ENCODE measurements at regions not wholly inside any gene's neighbourhood (a gene's known extent, or its start where the extent isn't known, plus 50 kb on each side); places are given as distances from the start of the nearest gene placed in this dataset.

DNA sequence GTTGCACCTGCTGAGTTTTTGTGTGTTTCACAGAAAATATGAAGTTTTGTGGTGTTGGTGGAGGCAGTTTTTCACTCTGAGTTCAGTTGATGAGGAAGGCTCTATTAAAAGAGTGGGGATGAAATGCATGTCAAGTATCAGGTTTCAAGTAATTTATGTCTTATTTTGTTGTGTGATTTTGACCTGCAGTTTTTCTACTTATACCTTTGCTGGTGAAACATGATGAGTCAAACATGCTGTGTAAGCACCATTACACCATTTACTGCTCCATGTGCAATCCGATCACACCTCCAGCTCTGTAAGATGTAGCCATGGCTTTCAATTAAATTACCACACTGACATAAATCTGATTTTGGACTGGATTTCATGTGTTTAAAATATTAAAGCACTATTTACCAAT is 174.5 kb upstream of the ZEB2 start (continued):
- no peak for TF ChIP-seq CREB1 (CRISPR knock-in tag; IDR thresholded peaks at IDR 0.05; ENCODE audit: low read depth)
- TF ChIP-seq NANOG (IDR thresholded peaks at IDR 0.05; ENCODE audit: borderline replicate concordance): no peak
- no peak for TF ChIP-seq ZNF331 (CRISPR knock-in tag; IDR thresholded peaks at IDR 0.05; ENCODE audit: low read depth)

DNA sequence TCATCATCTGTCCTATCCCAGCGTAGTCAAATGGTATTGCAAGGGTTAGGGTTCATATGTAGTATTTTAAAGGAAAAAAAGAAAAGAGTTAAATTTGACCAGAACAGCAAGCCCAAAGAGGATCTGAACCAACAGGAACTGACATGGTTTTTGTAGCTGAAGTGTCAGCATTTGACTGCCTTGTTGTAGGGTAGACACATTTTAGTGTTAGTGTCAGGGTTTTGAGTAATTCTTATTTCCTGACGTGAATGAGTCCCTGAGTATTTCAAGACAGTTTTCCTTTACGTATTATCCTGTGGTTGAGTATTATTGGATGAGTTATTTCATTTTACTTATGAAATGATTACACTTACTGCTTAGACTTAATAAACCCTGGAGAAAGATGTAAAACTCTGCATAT is 173.3 kb upstream of the ZEB2 start:
- no peak overlapping the region for H2AFZ ChIP-seq
- no peaks in the 10 kb centered on the region for H3K9me3 Mint-ChIP-seq
- no peak for ATAC-seq

More for the DNA sequence above, 173.3 kb upstream of the ZEB2 start:
- Histone ChIP-seq H3K27ac (ENCODE audit: low read depth) (no peak overlapping the region), H3K4me1 (ENCODE audit: insufficient read depth) (no peaks in the 10 kb centered on the region), H3K79me2 (replicated peaks; ENCODE audit: insufficient read depth) (no peaks in the 10 kb centered on the region), H4K20me1 (replicated peaks; ENCODE audit: insufficient read depth) (no peaks in the 10 kb centered on the region), H3K36me3 (ENCODE audit: insufficient read depth) (no peaks in the 10 kb centered on the region), H3K9me2 (ENCODE audit: insufficient read depth) (peaks cover 4% of the 10 kb centered on the region; the same call in 1 of the 2 replicates), H3K4me3 (no peak overlapping the region), H3F3A (replicated peaks; ENCODE audit: low read depth) (no peaks in the 10 kb centered on the region), H3K4me2 (no peak overlapping the region), H3K27me3 (ENCODE audit: insufficient read depth) (no peaks in the 10 kb centered on the region)
- no peak overlapping the region for H3K27ac Mint-ChIP-seq
- H3K4me3 Mint-ChIP-seq: no peak overlapping the region
- TF ChIP-seq ZNF462 (CRISPR knock-in tag; IDR thresholded peaks at IDR 0.05) (no peak), ETS1 (IDR thresholded peaks at IDR 0.05) (no peak), REST (IDR thresholded peaks at IDR 0.05; ENCODE audit: unreplicated experiment) (no peak), ZNF331 (CRISPR knock-in tag; IDR thresholded peaks at IDR 0.05; ENCODE audit: low read depth) (no peak), NANOG (IDR thresholded peaks at IDR 0.05; ENCODE audit: borderline replicate concordance) (no peak), EZH2phosphoT487 (IDR thresholded peaks at IDR 0.05; ENCODE audit: unreplicated experiment) (no peak), EZH2 (IDR thresholded peaks at IDR 0.05; ENCODE audit: low read depth, unreplicated experiment) (no peak), POLR2AphosphoS5 (IDR thresholded peaks at IDR 0.05; ENCODE audit: low read depth) (no peak), CTCF (conservative IDR thresholded peaks at IDR 0.05; ENCODE audit: low read depth in 2 of 2) (no peak), ZNF114 (CRISPR knock-in tag; IDR thresholded peaks at IDR 0.05) (no peak), JUNB (IDR thresholded peaks at IDR 0.05; ENCODE audit: unreplicated experiment) (no peak), STAT1 (IDR thresholded peaks at IDR 0.05; ENCODE audit: unreplicated experiment) (no peak), CREB1 (CRISPR knock-in tag; IDR thresholded peaks at IDR 0.05; ENCODE audit: low read depth) (no peak)
- no peak for DNase-seq (ENCODE audit: low spot score)
- no peaks in the 10 kb centered on the region for H3K27me3 Mint-ChIP-seq (ENCODE audit: insufficient read depth, low read depth, poor library complexity)
- no peaks in the 10 kb centered on the region; the same call in 2 of the 3 replicates for H3K4me1 Mint-ChIP-seq
- H3K36me3 Mint-ChIP-seq (ENCODE audit: low read depth): no peaks in the 10 kb centered on the region

Data from GM23338 (cell line).